HG03571 (cell line): ENCODE measurements at regions not wholly inside any gene's neighbourhood (a gene's known extent, or its start where the extent isn't known, plus 50 kb on each side); places are given as distances from the start of the nearest gene placed in this dataset.

Experiments
- ATAC-seq: cut with Tn5 transposase; IDR thresholded peaks from one replicate; pipeline ENCODE4 v1.9.1; 2021; ENCODE audit not compliant: unreplicated experiment

DNA sequence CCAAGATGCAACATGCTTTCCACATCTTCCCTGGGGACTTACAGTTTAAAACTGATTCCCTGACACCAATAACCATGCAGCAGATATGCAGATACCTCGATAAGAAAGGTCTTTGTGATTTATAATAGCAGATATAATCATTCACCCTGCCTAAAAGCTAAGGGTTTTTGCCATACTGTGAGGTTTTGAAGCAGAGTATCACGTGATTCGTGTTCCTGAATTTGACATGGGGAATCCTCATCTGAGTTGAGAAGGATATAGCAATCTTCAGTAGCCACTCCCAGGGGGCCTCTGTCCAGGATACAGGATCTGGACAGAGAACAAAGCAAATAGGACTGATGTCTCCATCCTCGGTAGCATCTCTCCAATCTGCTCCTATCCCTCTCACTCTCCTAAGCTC, 79.1 kb upstream of the SDK2 start:
- ATAC-seq = no peak

DNA sequence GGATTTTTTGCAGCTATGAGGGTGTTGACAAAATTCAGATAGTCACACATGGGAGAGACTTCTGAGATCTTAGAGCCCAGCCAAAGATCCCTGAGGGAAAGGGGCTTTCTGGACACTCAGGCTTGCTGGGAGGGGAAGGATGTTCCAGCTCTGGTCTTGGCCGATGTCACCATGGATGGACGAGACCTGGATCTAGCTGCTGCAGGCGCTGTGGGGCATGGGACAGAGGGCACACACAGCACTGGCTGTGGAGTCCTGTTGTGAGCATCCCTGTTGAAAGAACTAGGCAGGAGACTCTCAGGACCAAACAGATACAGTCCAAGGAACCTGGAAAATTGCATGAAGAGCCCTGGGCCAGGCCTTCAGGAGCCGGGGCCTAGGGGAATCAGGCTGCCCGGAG, 80.1 kb upstream of the SDK2 start:
- ATAC-seq = no peak

DNA sequence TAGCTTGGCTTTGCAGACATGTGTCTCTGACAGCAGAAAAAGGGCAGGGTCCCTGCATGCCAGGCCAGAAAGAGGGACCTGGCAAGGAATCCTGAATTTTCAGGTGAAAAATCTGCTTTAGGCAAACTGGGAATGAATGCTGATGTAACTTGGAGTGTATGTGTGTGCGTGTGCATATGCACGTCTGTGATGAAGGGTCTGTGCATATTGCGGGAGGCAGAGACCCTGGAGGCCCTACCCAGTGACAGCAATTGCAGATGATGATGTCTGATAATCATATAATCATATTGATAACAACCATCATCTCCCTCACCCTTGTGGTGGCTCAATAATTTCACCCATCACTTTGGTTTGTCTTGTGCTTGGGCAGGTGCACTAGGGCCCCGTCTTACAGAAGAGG, 80.7 kb upstream of the SDK2 start:
- no peak for ATAC-seq

DNA sequence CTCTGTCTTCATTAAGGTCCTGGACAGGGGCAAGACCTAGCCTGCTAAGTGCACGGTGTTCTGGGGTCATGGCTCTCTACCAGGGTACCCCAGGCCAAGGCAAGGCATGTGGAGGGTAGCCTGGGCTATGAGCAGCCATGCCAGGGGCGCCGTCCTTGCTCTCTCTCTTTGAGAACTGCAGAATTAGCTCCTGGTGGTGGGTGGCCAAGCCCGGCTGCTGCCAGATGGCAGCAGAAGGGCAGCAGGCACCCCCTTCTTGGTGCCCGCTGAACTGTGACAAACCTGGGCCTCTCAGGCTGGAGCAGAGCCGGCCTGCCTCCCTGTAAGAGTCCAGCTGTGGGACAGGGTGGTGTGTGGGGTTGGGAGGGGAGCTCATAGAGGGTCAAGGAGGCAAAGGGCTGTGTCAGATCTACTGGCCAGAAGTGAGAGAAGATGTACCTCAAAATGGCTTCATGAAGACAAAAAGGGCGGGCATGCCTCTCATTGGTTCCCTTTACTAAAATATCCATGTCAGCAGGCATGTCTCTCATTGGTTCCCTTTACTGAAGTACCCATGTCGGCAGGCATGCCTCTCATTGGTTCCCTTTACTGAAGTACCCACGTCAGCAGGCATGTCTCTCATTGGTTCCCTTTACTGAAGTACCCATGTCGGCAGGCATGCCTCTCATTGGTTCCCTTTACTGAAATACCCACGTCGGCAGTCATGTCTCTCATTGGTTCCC, 81.7 kb upstream of the SDK2 start:
- ATAC-seq = no peak

DNA sequence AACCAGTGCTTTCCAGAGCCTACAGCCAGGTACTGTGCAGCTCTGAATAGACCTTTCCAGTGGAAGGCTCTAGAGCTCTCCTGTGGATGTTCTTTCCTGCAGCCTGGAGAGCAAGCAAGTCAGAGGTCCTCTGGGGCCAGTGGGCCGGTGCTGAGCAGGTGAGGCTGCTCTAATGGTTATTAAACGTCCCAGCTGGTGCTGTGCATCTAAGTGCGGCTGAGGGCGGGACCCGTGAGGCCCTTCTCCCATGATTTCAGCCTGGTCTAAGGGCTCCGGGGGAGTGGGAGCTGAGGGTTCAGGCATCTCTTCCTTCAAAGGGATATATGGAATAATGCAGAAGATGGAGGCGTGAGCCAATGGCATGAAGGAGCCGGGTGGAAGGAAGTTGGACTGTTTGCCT, 83.7 kb upstream of the SDK2 start:
- no peak for ATAC-seq

DNA sequence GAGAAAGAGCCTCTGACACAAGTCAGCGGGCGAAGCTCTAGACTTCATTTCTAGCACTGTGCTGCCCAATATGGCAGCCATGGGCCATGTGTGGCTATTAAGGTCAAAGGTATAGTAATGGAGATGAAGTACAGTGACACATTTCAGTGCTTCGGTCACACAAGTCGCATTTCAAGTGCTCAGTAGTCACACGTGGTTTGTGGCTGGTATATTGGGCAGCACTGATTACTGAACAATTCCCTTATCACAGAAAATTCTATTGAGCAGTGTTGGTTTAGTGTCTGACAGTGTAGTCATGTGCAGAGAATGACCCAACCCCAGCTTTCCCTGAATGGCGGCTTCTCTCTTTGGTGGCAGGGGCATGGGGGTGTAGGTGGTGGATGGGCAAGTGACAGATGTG, 84.9 kb upstream of the SDK2 start:
- no peak for ATAC-seq

DNA sequence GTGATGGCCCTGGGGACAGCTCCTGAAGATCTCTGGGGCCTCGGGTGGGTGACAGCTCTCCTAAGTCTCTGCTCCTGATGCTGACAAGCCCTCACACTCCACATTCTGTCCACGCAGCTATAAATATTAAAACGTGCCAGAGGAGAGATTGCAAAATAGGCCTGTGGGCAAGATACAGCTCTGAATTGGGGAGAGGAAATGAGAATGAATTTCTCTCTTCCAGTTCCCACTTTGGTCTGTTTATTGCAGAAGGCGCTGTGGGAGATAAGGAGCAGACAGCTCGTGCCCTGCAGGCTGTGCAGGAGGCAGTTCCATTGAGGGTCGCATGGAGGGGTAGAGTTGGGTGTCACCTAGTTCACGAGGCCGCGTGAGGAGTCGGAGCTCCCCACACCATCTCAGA, 87.5 kb upstream of the SDK2 start:
- no peak for ATAC-seq

DNA sequence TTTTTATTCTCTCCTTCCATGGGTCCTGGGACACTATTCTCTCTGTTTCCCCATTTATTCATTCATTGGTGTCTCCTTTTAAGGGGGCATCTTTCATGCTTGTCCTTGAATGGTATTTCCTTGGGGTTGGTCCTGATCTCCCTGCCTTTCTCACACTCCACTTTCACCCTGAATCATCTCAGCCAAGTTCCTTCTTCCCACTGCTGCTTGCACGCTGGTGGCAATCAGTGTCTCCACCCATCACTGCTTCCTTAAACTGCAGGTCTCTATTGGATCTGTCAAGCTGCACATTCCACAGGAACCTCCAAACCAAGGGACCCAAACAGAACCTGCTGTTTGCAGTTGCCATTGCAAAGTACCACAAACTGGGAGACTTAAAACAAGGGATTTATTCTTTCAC, 89.3 kb upstream of the SDK2 start:
- no peak for ATAC-seq

DNA sequence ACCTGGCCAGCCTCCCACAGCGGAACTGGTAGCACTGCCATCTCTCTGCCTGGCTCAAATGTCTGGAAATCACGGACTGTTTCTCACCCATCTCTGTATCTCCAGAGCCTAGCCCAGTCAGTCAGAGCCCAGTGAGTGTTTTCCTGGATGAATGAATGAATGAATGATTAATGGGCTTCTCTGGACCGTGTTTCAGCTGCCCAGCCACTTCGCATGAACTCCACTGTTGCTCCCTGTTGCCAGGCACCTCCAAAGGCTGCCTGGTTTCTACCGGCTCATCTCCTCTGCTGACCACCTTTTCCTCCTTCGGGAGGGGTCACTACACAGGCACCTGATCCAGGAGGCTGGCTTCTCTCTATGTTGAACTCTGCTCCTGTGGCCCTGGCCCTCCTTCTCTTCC, 91.0 kb upstream of the SDK2 start:
- ATAC-seq = no peak

DNA sequence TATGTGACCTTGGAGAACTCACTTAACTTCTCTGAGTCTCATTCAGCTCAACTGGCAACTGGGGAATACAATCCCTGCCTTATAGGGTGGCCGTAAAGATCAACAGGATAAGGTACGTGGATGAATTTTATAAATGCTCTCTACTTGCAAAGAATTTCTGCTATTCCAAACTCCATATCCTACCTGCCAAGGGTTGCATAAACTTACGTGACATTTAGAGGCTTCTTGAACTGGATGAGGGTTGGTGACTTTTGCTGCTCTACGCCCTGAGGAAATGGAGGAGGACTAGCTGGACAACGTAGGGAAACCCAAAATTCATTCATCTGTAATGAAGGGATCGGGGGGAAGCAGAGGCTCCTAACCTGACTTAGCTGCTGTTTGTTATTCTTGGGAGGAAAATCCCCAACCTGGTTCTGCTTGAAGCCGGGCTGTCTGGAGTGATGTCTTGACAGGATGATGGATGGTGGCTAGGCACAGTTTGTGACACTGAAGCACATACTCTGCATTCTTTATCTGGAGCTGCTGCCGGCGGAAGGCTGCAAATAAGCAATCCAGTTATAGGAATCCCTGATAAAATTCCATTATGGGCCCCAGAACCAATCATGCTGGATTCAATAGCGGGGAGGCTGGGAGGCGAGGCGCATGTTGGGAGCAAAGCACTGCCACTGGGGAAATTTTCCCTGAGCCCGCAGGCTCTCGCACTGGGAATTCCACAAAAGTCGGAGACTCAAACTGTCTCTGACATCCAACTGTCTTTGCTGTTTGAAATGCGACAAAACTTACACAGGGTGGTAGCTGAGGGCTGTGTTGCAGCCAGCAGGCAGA, 94.7 kb upstream of the SDK2 start:
- no peak for ATAC-seq

DNA sequence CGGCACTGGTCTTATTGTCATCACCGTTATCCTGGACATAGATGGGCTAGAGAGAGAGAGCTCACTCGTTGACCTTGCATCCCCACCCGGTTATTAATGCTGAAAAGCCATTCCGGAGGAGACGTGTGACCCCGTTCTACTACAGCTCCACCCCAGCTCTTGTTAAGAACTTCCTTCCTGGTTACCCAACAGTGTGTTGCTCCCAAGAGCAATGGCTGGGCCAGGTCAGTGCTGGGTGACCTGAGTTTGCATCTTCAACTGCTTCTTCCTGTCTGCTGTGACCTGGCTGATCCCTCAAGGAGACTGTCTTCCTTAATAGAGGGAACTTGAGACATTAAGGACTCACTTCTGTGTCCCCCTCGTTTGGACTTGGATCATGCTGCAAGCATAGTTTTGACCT, 96.1 kb upstream of the SDK2 start:
- ATAC-seq = no peak

DNA sequence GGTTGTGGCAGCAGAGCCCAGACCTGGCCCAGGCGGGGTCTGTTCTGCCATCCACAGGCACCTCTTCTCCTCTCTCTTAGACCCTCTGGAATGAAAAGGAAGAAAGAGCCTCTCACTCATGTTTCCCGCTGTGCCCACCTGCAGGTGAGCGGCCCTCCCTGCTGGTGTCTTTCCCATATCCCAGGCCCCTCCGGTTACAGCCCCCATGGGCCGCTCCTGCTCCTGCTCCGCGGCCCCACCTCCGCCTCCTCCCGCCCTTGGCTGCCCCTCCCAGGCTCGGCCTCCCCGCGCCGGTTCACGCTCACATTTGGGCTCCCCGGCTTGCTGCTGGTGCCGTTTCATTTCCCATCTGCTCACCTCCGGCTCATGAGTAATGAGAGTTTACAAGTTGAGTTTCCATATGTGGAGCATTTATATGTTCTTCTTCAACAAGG, 98.7 kb upstream of the SDK2 start:
- ATAC-seq = no peak

DNA sequence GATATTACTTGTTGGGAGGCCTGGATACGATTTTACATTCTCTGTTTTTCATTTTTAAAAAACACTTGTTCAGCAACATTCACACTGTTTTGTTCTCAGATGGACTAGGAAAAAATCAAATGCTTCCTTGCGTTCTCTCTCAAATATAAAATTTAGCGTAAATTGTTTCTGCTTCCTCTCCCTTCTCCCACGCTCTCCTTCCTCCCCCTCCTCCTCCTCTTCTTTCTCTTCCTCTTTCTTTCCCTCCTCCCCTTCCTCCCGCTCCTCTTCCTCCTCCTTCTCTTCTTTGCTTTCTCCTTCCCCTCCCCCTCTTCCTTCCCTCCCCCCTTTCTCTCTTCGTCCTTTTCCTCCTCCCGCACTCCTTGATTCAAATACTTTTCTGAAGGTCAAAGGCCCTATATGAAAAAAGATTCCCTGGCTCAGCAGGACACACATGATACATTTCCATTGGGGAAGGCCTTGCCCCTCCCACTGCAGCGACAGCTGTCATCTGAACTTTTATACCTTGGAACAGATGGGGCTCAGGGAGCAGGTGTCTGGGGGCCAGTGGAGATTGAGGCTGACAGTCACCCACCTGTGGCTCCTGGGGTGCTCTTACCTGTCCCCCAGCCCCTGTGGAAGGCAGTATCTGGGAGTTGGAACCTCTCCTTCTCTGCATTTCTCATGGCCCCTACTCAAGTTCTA, 99.4 kb upstream of the SDK2 start:
- ATAC-seq = no peak

DNA sequence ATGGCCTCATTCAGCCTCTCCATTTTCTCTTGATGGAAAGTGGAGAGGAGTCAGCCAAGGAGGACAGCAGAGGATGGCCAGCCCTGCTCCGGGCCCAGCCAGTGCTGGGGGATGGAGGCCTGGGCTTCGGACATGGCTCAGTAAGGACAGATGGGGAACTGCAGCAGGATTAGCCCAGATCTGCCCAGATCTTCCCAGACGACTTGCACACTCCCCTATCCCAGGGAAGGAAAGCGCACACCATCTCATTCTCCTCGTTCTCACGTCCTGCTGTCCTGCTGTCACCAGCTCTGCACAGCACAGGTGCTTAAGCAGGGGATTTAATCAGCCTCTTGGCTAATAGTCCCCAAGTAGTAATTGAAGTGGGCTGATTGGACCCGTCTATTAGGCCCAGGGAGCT, 100.2 kb upstream of the SDK2 start:
- no peak for ATAC-seq

DNA sequence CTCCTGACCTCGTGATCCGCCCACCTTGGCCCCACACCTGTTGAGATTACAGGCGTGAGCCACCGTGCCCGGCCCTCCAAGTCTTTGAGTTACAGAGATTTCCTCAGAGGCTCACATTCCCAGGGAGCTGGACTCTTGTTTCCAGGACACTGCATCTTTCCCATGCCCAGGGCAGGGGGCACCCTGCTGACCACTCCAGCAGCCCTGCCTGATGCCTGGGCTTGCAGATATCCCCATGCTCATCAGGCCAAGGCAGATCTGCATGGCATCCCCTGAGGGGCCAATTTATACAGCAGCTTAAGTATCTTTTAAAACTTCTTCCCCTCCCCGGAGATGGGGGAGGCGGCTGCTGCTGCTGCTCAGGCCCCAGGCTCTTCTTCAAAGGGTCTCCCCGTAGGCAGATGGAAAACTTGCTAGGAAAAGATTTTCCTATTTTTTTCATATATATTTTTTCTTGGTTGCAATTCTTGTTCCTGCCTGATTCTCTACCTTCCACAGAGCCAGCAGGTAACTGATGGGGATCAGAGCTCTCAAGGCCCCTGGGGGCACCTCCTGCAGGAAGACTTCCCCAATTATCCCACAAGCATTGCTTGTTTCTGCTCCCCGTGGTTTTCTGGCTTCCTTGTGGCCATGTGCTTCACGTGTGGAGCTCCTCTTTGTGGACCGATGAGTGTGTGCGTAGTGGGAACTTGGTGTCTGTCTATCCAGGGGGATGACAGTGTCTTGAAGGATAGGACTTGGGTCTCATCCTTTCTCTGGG, 102.2 kb upstream of the SDK2 start:
- ATAC-seq = no peak

DNA sequence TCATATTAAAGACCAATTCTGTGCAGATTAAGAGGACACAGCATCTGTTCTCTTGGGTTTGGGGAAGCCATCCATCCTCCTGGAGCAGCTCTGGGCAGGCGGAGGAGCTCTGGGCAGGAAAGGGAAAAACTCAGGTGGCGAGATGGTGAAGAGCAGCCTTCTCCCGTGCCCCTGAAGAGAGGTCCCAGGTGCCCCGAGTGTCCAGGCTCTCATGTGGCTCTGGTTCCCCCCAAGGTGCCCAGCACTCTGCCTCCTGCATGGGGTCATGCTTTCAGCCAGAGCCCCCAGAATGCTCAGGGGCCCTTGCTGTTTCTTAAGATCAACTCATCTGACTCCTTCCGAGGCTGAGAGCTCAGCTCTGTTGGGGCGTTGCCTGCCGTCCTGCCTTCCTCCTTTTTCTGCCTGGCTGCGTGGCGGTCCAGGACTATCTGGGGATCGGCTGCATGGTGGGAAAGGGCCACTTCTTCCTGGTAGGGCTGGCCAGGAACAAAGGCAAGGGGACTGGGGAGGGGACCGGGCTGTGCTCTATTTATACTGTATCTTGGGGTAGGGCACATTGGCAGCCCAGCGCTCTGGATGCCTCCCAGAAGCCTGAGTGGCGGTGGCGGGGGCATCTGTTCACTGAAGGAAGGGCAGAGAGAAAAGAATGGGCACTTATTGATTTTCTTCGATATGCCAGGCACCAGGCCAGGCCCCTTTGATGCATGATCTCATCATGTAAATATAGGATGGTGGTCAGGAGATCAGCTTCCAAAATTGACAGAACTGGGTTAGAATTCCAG, 103.2 kb upstream of the SDK2 start:
- ATAC-seq = no peak

DNA sequence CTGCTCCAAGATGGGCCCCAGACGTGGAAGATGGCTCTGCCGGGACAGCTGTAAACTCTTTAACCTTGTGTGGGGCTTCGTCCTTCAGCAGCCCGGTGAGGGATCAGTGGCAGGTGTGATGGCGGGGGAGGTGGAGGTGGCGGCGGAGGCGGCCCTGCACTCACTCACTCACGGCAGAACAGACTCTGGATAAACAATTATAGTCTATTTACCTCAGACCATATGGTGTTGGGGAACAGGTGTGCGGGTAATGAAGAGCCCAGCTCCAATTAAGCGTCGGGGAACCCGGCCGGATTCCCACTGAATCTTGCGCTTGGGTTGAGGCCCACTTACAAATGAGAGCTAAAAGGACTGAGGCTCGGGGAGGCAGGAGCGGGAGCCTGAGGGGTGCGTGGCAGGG, 104.3 kb upstream of the SDK2 start:
- ATAC-seq = no peak

DNA sequence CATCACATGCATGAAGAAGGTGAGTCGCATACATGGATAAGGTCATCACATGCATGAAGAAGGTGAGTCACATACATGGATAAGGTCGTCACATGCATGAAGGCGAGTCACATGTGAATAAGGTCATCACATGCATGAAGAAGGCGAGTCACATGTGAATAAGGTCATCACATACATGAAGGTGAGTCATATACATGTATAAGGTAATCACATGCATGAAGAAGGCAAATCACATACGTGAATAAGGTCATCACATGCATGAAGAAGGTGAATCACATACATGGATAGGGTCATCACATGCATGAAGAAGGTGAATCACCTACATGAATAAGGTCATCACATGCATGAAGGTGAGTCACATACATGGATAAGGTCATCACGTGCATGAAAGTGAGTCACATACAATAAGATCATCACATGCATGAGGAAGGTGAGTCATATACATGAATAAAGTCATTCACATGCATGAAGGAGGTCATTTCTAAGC, 105.1 kb upstream of the SDK2 start:
- ATAC-seq = no peak

DNA sequence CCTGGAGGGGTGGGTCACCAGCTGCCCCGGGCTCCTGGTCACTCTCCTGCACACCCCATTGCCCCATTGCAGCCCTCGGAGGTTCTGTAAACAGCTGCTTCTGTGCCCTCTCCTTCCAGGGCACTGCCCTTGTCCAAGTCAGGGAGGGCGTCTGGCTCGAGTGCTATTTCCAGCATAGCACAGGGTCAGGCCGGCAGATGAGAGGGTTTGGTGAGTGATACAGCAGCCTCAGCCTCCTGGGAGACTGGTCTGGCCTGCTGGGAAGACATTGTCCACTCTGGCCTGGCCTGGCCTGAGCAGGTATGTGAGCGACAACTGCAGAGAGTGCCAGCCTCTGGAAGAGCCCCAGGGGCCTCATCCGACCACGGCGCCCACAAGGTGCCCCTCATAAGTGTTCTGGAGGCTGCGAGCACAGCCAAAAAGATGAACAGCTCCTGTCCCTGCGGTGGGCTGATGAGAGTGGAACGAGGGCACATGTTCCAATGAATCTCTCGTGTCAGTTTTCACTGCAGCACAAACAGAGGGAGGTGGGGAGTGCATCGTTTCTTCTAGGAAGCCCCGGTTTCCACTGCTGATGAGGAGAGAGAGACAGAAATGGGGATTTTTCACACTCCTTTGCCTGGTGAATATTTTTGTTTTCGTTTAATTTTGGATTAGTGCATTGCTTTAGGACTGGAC, 105.8 kb upstream of the SDK2 start:
- no peak for ATAC-seq

DNA sequence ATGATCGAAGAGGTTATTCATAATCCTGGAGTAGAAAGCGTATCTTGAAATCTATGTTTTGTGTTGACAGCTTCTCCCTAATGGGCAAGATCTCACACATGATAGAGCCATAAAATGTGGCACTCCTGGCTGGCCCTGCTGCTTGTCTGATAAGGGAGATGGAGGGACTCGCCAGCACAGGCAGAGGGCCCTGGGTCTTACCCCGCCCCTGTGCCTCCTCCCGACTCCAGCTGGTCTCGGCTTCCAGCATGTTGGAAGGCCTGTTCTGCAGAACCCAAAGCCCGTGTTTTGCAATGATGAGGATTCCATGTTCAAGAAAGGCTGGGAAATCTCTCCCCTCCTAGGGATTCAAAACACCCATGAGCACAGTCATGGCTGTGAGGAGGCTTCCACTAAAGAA, 106.7 kb upstream of the SDK2 start:
- no peak for ATAC-seq
